Heart right ventricle (tissue), 16 donors: ENCODE measurements at regions not wholly inside any gene's neighbourhood (a gene's known extent, or its start where the extent isn't known, plus 50 kb on each side); places are given as distances from the start of the nearest gene placed in this dataset.
A peak's percentile ranks its signal among the peaks of the same experiment; 100 is the strongest.

Experiments
- ATAC-seq, 8 donors: fragments of 200-7000 bp; cut with Tn5 transposase; one replicate each; pipeline ENCODE4 v1.9.1; 2020; ENCODE audit warnings: mild to moderate bottlenecking in 8 of 8, moderate library complexity in 8 of 8, moderate number of reproducible peaks in 1 of 8
- DNase-seq, 2 donors: peaks; one replicate each; pipeline ENCODE4 v3.0.0-alpha.2; 2020
- H3K27ac ChIP-seq, 10 donors: fragments of 200-600 bp; sonication (generic) in 2 of 10; one replicate each; pipeline versions ENCODE4 v1.5.0 to v1.8.0; 2020 to 2022; ENCODE audit warnings: mild to moderate bottlenecking in 3 of 10
- H3K27me3 ChIP-seq, 7 donors: fragments of 200-600 bp; one replicate each; pipeline ENCODE4 v1.8.0; 2021 to 2022; ENCODE audit warnings: mild to moderate bottlenecking in 2 of 7
- H3K36me3 ChIP-seq, 9 donors: fragments of 200-600 bp; sonication (generic) in 1 of 9; one replicate each; pipeline versions ENCODE4 v1.5.0 to v1.8.0; 2020 to 2022; ENCODE audit warnings: mild to moderate bottlenecking in 2 of 9
- H3K4me1 ChIP-seq, 9 donors: fragments of 200-600 bp; sonication (generic) in 1 of 9; one replicate each; pipeline versions ENCODE4 v1.5.0 to v1.8.0; 2020 to 2022; ENCODE audit warnings: mild to moderate bottlenecking in 4 of 9
- H3K4me3 ChIP-seq, 10 donors: fragments of 200-600 bp; sonication (generic) in 2 of 10; one replicate each; pipeline versions ENCODE4 v1.5.0 to v1.8.0; 2020 to 2022; ENCODE audit warnings: mild to moderate bottlenecking in 7 of 10, moderate library complexity in 2 of 10
- H3K9me3 ChIP-seq, 11 donors: fragments of 200-600 bp in 10 of 11; sonication (generic) in 2 of 11; one replicate each; pipeline versions ENCODE4 v1.5.0 to v1.8.0; 2013 to 2022; ENCODE audit warnings: mild to moderate bottlenecking in 2 of 11, control low read depth in 1 of 11, moderate library complexity in 1 of 11
- CTCF ChIP-seq, 9 donors: fragments of 200-600 bp; sonication (generic) in 2 of 9; IDR thresholded peaks; one replicate each; pipeline versions ENCODE4 v1.5.0 to v1.8.0; 2021 to 2022; ENCODE audit warnings: antibody characterized with exemption in 9 of 9, mild to moderate bottlenecking in 5 of 9, moderate library complexity in 1 of 9
- WGBS, 2 donors: extraction: QIAGEN DNeasy Blood & Tissue Kit; methylation state at CpG; one replicate each; pipeline ENCODE4 v1.1.7; 2013; ENCODE audit warnings: inconsistent platforms in 1 of 2; 5-methylcytosine and 5-hydroxymethylcytosine counted together
- intact Hi-C, 10 donors: fragments of 100-400 bp; cut with DNase I; formaldehyde crosslinking; loops; one replicate each; pipeline versions ENCODE4 v1.11.1 to v1.14.2; 2022
- donor health status: Arrhythmogenic right ventricular cardiomyopathy.
- donor health status: ischemic (EF 13 %, LVEDD 7.1; RV severe dilation, severe dysfunction).
- donor health status: healthy with polysubstance abuse.
- donor health status: DM: no; HTN: yes; CAD: no.
- donor health status: DM: no; HTN: no; CAD: no.
- donor health status: ischemic (EF 25% LVEDD 6.9; RV normal size, moderate dysfunction).
- donor health status: ischemic (EF 25% LVEDD 5.7; RV mildly dilated, moderate dysfunction).
- donor health status: healthy.
- donor health status: DM: yes; HTN: yes; CAD: no.
- donor health status: Ischemic cardiomyopathy.
- donor health status: ischemic (EF 35%, LVEDD 5.7; RV mildly dilated, moderate dysfunction).
- donor health status: nonischemic (EF 11% LVEDD 7.7; RV severe dilation, severe dysfunction).
- donor health status: DM: yes; HTN: yes; CAD: no.
- donor health status: PGD.
- donor health status: ischemic (EF 29% LVEDD 5.4; RV normal size, mild dysfunction).
- donor health status: nonischemic (EF 23%, LVEDD 6.1; RV moderate dilation, normal function).

- peaks cover 0 to 14% (median 0%) of the 10 kb centered on the region in 9 donors for H3K4me1 ChIP-seq
- H3K27me3 ChIP-seq: no peaks in the 10 kb centered on the region
- intact Hi-C loops: no loop called here
- no peak overlapping the region for H3K4me3 ChIP-seq
- no peak overlapping the region for H3K27ac ChIP-seq
- DNase-seq (no peak), ATAC-seq (peak in 2 of 8 donors; percentile 52 to 68)
- no peak for TF ChIP-seq CTCF (IDR thresholded peaks at IDR 0.05)
- no peaks in the 10 kb centered on the region for H3K36me3 ChIP-seq
- H3K9me3 ChIP-seq: no peaks in the 10 kb centered on the region
- 26 to 53% methylated on average over 2 of the region's 2 CpGs for WGBS, 2 donors
Measured at GRCh38 chr2:18094277-18094676, 215.8 kb downstream of the KCNS3 start.

- Histone ChIP-seq H3K36me3 (no peaks in the 10 kb centered on the region), H3K9me3 (no peaks in the 10 kb centered on the region), H3K4me3 (no peak overlapping the region), H3K27ac (no peak overlapping the region), H3K4me1 (peaks cover 0 to 14% (median 0%) of the 10 kb centered on the region in 9 donors), H3K27me3 (no peaks in the 10 kb centered on the region)
- ATAC-seq: no peak
- intact Hi-C loops: no loop called here
- TF ChIP-seq CTCF (IDR thresholded peaks at IDR 0.05): no peak
- 92 to 97% methylated on average over 3 of the region's 3 CpGs for WGBS, 2 donors
- DNase-seq: no peak
Measured at GRCh38 chr2:18093196-18093595, 214.7 kb downstream of the KCNS3 start.

- ATAC-seq (no peak), DNase-seq (no peak)
Measured at GRCh38 chr2:18092760-18093159, 214.3 kb downstream of the KCNS3 start.

GRCh38 chr2:18085593-18085992 is 207.1 kb downstream of the KCNS3 start:
- no peak for DNase-seq
- peaks cover 0 to 9% (median 0%) of the 10 kb centered on the region in 11 donors for H3K9me3 ChIP-seq

More at GRCh38 chr2:18092760-18093159, 214.3 kb downstream of the KCNS3 start:
- H3K36me3 ChIP-seq: no peaks in the 10 kb centered on the region
- WGBS, 2 donors: 77 to 83% methylated on average over 1 of the region's 1 CpG
- H3K9me3 ChIP-seq: no peaks in the 10 kb centered on the region
- no peak for TF ChIP-seq CTCF (IDR thresholded peaks at IDR 0.05)
- no peak overlapping the region for H3K4me3 ChIP-seq
- H3K27ac ChIP-seq: no peak overlapping the region
- intact Hi-C loops: no loop called here
- peaks cover 0 to 14% (median 0%) of the 10 kb centered on the region in 9 donors for H3K4me1 ChIP-seq
- H3K27me3 ChIP-seq: no peaks in the 10 kb centered on the region

More at GRCh38 chr2:18085593-18085992, 207.1 kb downstream of the KCNS3 start:
- intact Hi-C loops: no loop called here
- no peak for TF ChIP-seq CTCF (IDR thresholded peaks at IDR 0.05)
- Histone ChIP-seq H3K4me3 (no peak overlapping the region), H3K36me3 (no peaks in the 10 kb centered on the region), H3K27ac (no peak overlapping the region), H3K4me1 (no peaks in the 10 kb centered on the region), H3K27me3 (no peaks in the 10 kb centered on the region)
- no peak for ATAC-seq
